HG03520 (cell line): ENCODE measurements at regions not wholly inside any gene's neighbourhood (a gene's known extent, or its start where the extent isn't known, plus 50 kb on each side); places are given as distances from the start of the nearest gene placed in this dataset.

Experiments used
- ATAC-seq: cut with Tn5 transposase; IDR thresholded peaks from one replicate; pipeline ENCODE4 v1.9.1; 2021; ENCODE audit warnings: mild to moderate bottlenecking, moderate library complexity; ENCODE audit not compliant: unreplicated experiment

GRCh38 chr16:73846007-73846330 lies 450.6 kb upstream of the PSMD7 start:
- ATAC-seq: no peak

DNA sequence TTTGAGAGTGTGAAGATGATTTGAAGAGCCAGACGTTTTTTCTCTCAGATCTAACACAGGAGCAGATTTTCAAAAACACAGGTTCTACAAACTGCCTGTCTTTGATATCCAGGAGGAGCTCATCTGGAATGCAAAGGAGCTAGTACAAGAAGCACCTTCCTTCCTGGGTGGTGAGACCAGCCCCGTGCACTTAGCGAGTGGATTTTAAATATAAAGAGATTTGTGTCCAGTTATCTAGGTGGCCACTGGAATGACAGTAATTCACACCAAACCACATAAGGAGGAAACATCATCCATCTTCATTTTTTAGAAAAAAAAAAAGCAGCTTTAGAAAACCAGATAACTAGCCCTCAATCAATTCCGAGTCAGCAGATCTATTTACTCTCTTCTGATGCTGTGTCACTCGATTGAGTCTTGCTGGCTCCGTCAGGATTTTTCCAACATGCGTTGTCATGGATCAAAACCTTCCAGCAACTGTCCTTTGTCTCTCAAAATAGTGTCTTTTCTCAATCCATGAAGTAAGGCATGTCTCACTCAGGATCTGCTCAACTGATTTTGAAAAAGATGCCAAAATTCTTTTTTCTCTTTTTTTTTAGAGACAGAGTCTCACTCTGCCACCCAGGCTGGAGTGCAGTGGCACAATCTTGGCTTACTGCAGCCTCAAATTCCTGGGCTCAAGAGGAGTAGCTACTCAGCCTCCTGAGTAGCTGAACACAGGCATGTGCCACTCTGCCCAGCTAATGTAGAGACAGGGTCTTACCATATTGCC lies 451.2 kb upstream of the PSMD7 start:
- ATAC-seq: no peak

- no peak for ATAC-seq
Observed at GRCh38 chr16:73840728-73841127, 455.9 kb upstream of the PSMD7 start.

DNA sequence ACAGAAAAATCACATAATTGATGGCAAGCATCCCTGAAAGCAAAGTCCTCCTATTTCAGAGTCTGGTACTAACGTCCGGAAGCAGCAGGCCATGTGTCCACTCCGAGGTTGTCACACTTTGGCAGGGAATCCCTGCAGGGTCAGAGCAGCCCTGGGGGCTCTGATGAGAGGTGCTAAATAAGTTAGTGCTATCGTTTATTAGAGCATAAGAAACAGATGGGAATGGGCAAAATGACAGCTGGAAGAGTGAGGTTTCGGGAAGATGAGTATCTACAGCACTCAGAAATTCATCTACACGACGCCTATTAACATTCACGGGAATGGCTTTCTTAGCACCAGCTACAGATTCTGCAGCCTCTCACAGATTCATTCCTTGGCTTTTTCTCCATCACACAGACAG lies 465.4 kb upstream of the PSMD7 start:
- no peak for ATAC-seq

GRCh38 chr16:73823205-73823849 lies 473.3 kb upstream of the PSMD7 start:
- no peak for ATAC-seq

GRCh38 chr16:73817526-73818324 lies 478.9 kb upstream of the PSMD7 start:
- no peak for ATAC-seq

DNA sequence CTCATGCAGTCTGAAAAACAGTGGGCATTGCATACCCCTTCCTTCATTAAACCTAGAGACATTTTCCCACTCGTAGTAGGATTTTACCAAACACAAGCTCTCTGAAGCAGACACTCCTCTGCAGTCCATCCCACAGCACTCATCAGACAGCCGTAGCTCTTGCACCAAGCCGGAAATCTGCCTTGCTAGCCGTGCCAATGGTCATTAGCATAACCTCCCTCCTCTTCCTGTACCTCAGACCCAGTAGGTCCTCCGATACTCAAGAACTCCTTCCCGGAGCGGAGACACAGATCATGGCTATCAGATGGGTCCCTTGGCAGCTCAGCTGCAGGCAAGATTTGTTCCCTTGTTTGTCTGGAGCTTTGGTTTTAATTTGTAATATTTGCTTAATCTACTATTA lies 483.1 kb upstream of the PSMD7 start:
- no peak for ATAC-seq

- no peak for ATAC-seq
Observed at GRCh38 chr16:73804456-73804855, 492.2 kb upstream of the PSMD7 start.

DNA sequence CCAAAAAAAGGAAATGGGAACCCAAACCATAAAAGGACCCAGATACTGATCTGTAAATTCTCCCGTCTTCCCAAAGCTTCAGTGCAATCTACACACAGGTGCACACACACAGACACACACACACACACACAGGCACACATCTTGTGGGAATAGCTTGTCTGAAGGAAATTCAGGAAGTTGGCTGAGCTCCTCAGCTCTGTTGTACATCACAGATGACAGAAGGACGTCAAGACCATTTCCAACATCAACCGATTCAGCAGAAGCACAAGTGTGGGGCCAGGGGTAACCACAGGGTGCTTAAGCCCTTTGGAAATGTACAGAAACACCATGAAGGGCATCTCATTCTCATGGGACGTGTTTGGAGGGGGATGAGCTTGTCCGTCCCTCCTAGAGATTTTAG lies 498.1 kb upstream of the PSMD7 start:
- ATAC-seq: no peak

DNA sequence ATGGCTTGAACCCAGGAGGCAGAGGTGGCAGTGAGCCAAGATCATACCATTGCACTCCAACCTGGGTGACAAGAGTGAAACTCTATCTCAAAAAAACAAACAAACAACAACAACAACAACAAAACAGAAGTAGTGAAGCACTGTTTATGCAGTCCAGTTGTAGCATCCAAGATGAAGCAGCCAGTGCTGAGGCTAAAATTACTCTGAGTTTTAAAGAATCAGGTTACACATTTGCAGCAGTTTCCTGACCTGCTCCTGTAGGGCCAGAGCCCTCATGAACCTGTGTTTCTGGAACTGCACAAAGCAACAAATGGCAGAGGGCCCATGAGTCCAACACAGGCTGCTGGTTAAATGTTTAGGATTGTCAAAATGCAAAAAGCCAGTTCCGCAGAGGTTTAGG lies 499.5 kb upstream of the PSMD7 start:
- ATAC-seq: no peak

GRCh38 chr16:73796241-73796640 lies 500.4 kb upstream of the PSMD7 start:
- ATAC-seq: no peak

- ATAC-seq: no peak
Observed at GRCh38 chr16:73794994-73795393, 501.6 kb upstream of the PSMD7 start.

GRCh38 chr16:73793871-73794437 lies 502.7 kb upstream of the PSMD7 start:
- ATAC-seq: no peak

DNA sequence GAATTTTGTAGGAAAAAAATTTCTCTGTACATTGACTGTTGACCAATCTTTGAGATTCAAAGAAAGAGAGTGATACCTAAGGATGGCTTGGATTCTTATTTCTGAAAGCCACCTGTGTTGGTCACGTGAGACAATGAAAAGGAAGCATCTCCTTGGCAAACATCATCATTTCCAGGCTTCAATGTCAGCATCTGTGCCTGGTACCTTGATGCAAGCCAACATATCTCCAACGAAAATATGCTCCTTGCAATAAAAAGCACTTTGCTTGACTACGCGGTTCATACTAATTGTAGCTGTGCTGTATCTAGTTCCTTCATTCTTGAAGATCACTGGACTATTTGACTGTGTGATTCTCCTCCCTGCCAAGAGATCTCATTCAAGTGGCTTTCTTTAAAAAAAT lies 503.4 kb upstream of the PSMD7 start:
- no peak for ATAC-seq

- ATAC-seq: no peak
Observed at GRCh38 chr16:73792199-73793020, 504.2 kb upstream of the PSMD7 start.

DNA sequence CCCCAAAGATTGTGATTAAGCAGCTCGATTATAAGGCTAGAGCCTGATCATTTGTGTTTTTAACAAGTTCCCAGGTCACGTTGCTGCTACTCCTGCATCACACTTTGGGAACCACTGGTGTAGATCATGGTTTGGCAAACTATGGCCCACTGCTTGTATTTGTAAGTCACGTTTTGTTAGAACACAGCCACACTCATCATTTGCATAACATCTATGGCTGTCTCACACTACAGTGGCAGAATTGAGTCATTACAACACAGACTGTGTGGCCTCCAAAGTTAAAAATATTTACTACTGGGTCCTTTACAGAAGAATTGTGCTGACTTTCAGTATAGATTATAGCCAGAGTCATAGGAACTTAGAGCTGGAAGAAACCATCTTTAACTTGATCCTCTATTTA lies 515.3 kb upstream of the PSMD7 start:
- no peak for ATAC-seq

- ATAC-seq: no peak
Observed at GRCh38 chr16:73778887-73779286, 517.7 kb upstream of the PSMD7 start.

DNA sequence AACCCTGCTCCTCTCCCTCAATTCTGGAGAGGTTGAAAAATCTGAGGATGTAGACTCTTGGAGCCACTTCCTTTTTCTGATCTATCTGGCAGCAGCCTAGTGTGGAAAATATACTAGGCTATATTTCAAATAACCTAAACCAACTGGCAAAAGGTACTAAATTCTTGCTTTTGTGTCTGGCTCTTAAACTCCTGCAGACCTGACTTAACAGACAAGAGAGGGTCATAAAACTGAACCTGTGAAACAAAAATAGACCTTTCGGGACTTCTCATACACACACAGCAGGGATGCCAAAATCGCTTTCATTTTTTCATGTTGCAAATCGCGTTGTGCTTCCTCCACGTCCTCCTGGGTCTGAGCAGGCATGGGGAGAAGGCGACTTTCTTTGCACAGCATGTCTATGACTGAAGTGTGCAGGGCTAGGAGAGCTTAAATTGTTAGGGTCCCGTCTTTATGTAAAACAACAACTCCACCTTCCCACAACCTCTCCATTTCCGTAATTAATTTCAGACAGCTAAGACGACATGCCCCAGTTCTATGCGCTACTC lies 520.7 kb upstream of the PSMD7 start:
- ATAC-seq: no peak

DNA sequence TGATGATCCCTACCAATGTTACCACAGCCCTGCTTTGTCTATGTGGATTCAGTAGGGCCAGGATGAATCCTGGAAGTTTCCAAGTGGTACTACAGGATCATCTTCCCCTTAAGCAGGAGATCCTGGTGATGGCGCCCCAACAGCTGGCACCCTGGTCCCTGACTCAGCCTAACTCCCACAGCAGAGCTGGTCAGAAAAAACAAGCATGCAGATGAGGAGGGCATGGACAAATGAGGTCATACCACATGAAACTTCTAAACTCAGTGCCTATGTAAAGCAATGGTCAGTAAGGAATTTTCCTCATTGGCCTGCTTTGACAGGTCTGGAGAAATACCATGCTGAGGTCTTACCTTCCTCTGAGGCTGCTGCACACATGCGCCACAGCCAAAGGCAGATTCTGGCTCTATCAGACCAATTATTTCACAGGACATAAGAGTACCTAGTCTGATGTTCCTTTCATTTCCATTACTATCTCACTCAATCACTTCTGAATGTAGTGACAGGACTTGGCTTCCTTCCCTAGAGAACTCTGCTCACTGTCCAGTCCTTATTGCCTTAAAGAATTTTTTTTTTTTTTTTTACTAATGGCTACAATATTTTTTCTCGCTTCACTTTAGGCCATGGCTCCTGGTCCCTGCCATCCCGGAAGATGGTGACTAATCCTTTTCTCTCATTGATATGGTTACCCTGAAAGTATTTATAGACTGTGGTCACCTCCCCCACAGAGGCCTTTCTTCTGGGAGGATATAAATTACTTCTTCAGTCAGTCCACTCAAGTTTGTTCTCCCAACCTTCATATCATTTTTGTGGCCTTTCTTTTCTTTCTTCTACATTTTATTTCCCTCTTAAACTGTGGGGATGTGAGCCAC lies 525.2 kb upstream of the PSMD7 start:
- ATAC-seq: no peak

- no peak for ATAC-seq
Observed at GRCh38 chr16:73768786-73769203, 527.8 kb upstream of the PSMD7 start.
